ENCODE measurements at regions not wholly inside any gene's neighbourhood (a gene's known extent, or its start where the extent isn't known, plus 50 kb on each side); places are given as distances from the start of the nearest gene placed in this dataset.

- no peak for FAIRE-seq
- DNase-seq (ENCODE audit: insufficient read length) = no peak
- TF ChIP-seq TAF1 (IDR thresholded peaks at IDR 0.05; ENCODE audit: borderline replicate concordance, low read depth, low read length) (no peak), POLR2A (IDR thresholded peaks at IDR 0.05; ENCODE audit: low read depth, low read length) (no peak), POLR2AphosphoS5 (IDR thresholded peaks at IDR 0.05; ENCODE audit: low read depth, low read length) (no peak)
Observed at GRCh38 chr14:51410897-51411296, 170.8 kb downstream of the TMX1 start.

GRCh38 chr14:51419685-51420084, 179.6 kb downstream of the TMX1 start:
- FAIRE-seq = no peak

GRCh38 chr14:51422704-51423103, 182.7 kb downstream of the TMX1 start:
- TF ChIP-seq POLR2A (IDR thresholded peaks at IDR 0.05; ENCODE audit: low read depth, low read length) (no peak), POLR2AphosphoS5 (IDR thresholded peaks at IDR 0.05; ENCODE audit: low read depth, low read length) (no peak), TAF1 (IDR thresholded peaks at IDR 0.05; ENCODE audit: borderline replicate concordance, low read depth, low read length) (no peak)
- no peak for DNase-seq (ENCODE audit: insufficient read length)
- FAIRE-seq = no peak

More at GRCh38 chr14:51419685-51420084, 179.6 kb downstream of the TMX1 start:
- TF ChIP-seq TAF1 (IDR thresholded peaks at IDR 0.05; ENCODE audit: borderline replicate concordance, low read depth, low read length) (no peak), POLR2A (IDR thresholded peaks at IDR 0.05; ENCODE audit: low read depth, low read length) (no peak), POLR2AphosphoS5 (IDR thresholded peaks at IDR 0.05; ENCODE audit: low read depth, low read length) (no peak)
- DNase-seq (ENCODE audit: insufficient read length) = no peak

- no peak for FAIRE-seq
- TF ChIP-seq POLR2AphosphoS5 (IDR thresholded peaks at IDR 0.05; ENCODE audit: low read depth, low read length) (no peak), POLR2A (IDR thresholded peaks at IDR 0.05; ENCODE audit: low read depth, low read length) (no peak), TAF1 (IDR thresholded peaks at IDR 0.05; ENCODE audit: borderline replicate concordance, low read depth, low read length) (no peak)
- no peak for DNase-seq (ENCODE audit: insufficient read length)
Observed at GRCh38 chr14:51424041-51424440, 184.0 kb downstream of the TMX1 start.

GRCh38 chr14:51424561-51425251, 184.7 kb downstream of the TMX1 start:
- no peak for TF ChIP-seq TAF1 (IDR thresholded peaks at IDR 0.05; ENCODE audit: borderline replicate concordance, low read depth, low read length)
- no peak for TF ChIP-seq POLR2A (IDR thresholded peaks at IDR 0.05; ENCODE audit: low read depth, low read length)
- no peak for TF ChIP-seq POLR2AphosphoS5 (IDR thresholded peaks at IDR 0.05; ENCODE audit: low read depth, low read length)
- FAIRE-seq (no peak), DNase-seq (ENCODE audit: insufficient read length) (no peak)

- DNase-seq (ENCODE audit: insufficient read length) (no peak), FAIRE-seq (no peak)
- TF ChIP-seq TAF1 (IDR thresholded peaks at IDR 0.05; ENCODE audit: borderline replicate concordance, low read depth, low read length) = no peak
- no peak for TF ChIP-seq POLR2A (IDR thresholded peaks at IDR 0.05; ENCODE audit: low read depth, low read length)
- no peak for TF ChIP-seq POLR2AphosphoS5 (IDR thresholded peaks at IDR 0.05; ENCODE audit: low read depth, low read length)
Observed at GRCh38 chr14:51428981-51429380, 188.9 kb downstream of the TMX1 start.

- TF ChIP-seq POLR2AphosphoS5 (IDR thresholded peaks at IDR 0.05; ENCODE audit: low read depth, low read length) = no peak
- FAIRE-seq = no peak
- DNase-seq (ENCODE audit: insufficient read length) = no peak
Observed at GRCh38 chr14:51430079-51430478, 190.0 kb downstream of the TMX1 start.

- TF ChIP-seq POLR2AphosphoS5 (IDR thresholded peaks at IDR 0.05; ENCODE audit: low read depth, low read length) (no peak), TAF1 (IDR thresholded peaks at IDR 0.05; ENCODE audit: borderline replicate concordance, low read depth, low read length) (no peak), POLR2A (IDR thresholded peaks at IDR 0.05; ENCODE audit: low read depth, low read length) (no peak)
- FAIRE-seq = no peak
- no peak for DNase-seq (ENCODE audit: insufficient read length)
Observed at GRCh38 chr14:51430633-51431032, 190.6 kb downstream of the TMX1 start.

- FAIRE-seq (no peak), DNase-seq (ENCODE audit: insufficient read length) (no peak)
- TF ChIP-seq POLR2AphosphoS5 (IDR thresholded peaks at IDR 0.05; ENCODE audit: low read depth, low read length) = no peak
- no peak for TF ChIP-seq POLR2A (IDR thresholded peaks at IDR 0.05; ENCODE audit: low read depth, low read length)
- no peak for TF ChIP-seq TAF1 (IDR thresholded peaks at IDR 0.05; ENCODE audit: borderline replicate concordance, low read depth, low read length)
Observed at GRCh38 chr14:51431033-51431709, 191.1 kb downstream of the TMX1 start.

- no peak for FAIRE-seq
- TF ChIP-seq TAF1 (IDR thresholded peaks at IDR 0.05; ENCODE audit: borderline replicate concordance, low read depth, low read length) (no peak), POLR2A (IDR thresholded peaks at IDR 0.05; ENCODE audit: low read depth, low read length) (no peak), POLR2AphosphoS5 (IDR thresholded peaks at IDR 0.05; ENCODE audit: low read depth, low read length) (no peak)
Observed at GRCh38 chr14:51431741-51432140, 191.7 kb downstream of the TMX1 start.

GRCh38 chr14:51432302-51432948, 192.4 kb downstream of the TMX1 start:
- no peak for FAIRE-seq
- no peak for DNase-seq (ENCODE audit: insufficient read length)
- no peak for TF ChIP-seq TAF1 (IDR thresholded peaks at IDR 0.05; ENCODE audit: borderline replicate concordance, low read depth, low read length)

More at GRCh38 chr14:51431741-51432140, 191.7 kb downstream of the TMX1 start:
- DNase-seq (ENCODE audit: insufficient read length) = no peak

GRCh38 chr14:51436630-51437029, 196.6 kb downstream of the TMX1 start:
- DNase-seq (ENCODE audit: insufficient read length) = no peak
- TF ChIP-seq TAF1 (IDR thresholded peaks at IDR 0.05; ENCODE audit: borderline replicate concordance, low read depth, low read length) (no peak), POLR2AphosphoS5 (IDR thresholded peaks at IDR 0.05; ENCODE audit: low read depth, low read length) (no peak), POLR2A (IDR thresholded peaks at IDR 0.05; ENCODE audit: low read depth, low read length) (no peak)
- FAIRE-seq = peak; percentile 51
